K562 (cell line): ENCODE measurements at regions not wholly inside any gene's neighbourhood (a gene's known extent, or its start where the extent isn't known, plus 50 kb on each side); places are given as distances from the start of the nearest gene placed in this dataset.

ENCODE experiments used
- EZH2 ChIP-seq: IDR thresholded peaks from 2 replicates; pipeline ENCODE4 v1.6.1; 2012; ENCODE audit warnings: low read depth, mild to moderate bottlenecking, inconsistent platforms, low read length, borderline replicate concordance
- PHF20 ChIP-seq: fragments of 450-650 bp; IDR thresholded peaks from 2 replicates; pipeline ENCODE4 v1.6.1; 2018; ENCODE audit not compliant: partially characterized antibody
- SMAD1 ChIP-seq: fragments of 150-350 bp; IDR thresholded peaks from 2 replicates; pipeline ENCODE4 v1.6.1; 2014; ENCODE audit warnings: low read length, low read depth; ENCODE audit not compliant: partially characterized antibody
- ZC3H4 ChIP-seq: sonication (generic); formaldehyde crosslinking; IDR thresholded peaks from 2 replicates; pipeline ENCODE4 v1.9.0; 2021; ENCODE audit warnings: missing genetic modification reagents, borderline replicate concordance
- ZFP91 ChIP-seq: sonication (generic); formaldehyde crosslinking; IDR thresholded peaks from 2 replicates; pipeline ENCODE4 v1.8.0; 2022; ENCODE audit warnings: mild to moderate bottlenecking, missing genetic modification reagents
- ZNF76 ChIP-seq: fragments of 250-450 bp; sonication (Bioruptor Pico); IDR thresholded peaks from 2 replicates; pipeline ENCODE4 v1.4.0; 2020; ENCODE audit warnings: mild to moderate bottlenecking, moderate library complexity, borderline replicate concordance

DNA sequence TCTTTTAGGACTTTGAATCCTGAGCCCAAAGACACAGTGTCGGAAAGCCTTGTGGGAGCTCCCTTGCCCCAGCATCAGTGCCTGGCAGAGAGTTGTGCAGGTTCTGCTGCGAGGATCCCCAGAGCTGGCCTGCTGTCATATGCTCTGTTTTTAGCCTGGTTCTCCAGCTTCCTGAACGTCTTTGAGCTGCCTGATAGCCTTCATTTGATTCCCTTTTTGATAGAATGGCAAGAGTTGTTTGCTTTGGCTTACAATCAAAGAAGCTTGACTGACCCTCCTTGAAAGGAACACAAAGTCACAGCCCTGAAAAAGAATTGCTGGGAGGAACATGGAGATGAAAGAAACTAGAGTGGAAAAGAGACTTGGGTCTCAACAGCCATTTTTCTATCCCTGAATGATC lies 95.4 kb downstream of the C1QL2 start:
- TF ChIP-seq ZFP91 (CRISPR knock-in tag) (no peak), SMAD1 (no peak), ZNF76 (CRISPR knock-in tag) (no peak), PHF20 (no peak), EZH2 (no peak), ZC3H4 (CRISPR knock-in tag) (no peak)
